ENCODE measurements at regions not wholly inside any gene's neighbourhood (a gene's known extent, or its start where the extent isn't known, plus 50 kb on each side); places are given as distances from the start of the nearest gene placed in this dataset.
A peak's percentile ranks its signal among the peaks of the same experiment; 100 is the strongest.

GRCh38 chr6:8203337-8203736, 101.0 kb upstream of the EEF1E1 start:
- in situ Hi-C loops (cut with HindIII; ENCODE audit: low pct_ligation_motif_present, low sequenced_read_pairs): no loop called here
- TF ChIP-seq CTCF (IDR thresholded peaks at IDR 0.05; ENCODE audit: low read depth, low read length, missing control alignments): no peak
- Histone ChIP-seq H3K27ac (no peak overlapping the region), H3K4me3 (ENCODE audit: low read depth, low read length) (no peak overlapping the region), H3K36me3 (replicated peaks) (no peaks in the 10 kb centered on the region), H3K27me3 (replicated peaks) (no peaks in the 10 kb centered on the region)
- no peak for DNase-seq

- no peak for TF ChIP-seq CTCF (IDR thresholded peaks at IDR 0.05; ENCODE audit: low read depth, low read length, missing control alignments)
- in situ Hi-C loops (cut with HindIII; ENCODE audit: low pct_ligation_motif_present, low sequenced_read_pairs): no loop called here
- Histone ChIP-seq H3K27me3 (replicated peaks) (no peaks in the 10 kb centered on the region), H3K36me3 (replicated peaks) (no peaks in the 10 kb centered on the region), H3K4me3 (ENCODE audit: low read depth, low read length) (no peak overlapping the region), H3K27ac (no peak overlapping the region)
- no peak for DNase-seq
Observed at GRCh38 chr6:8201679-8202078, 99.3 kb upstream of the EEF1E1 start.

- no peak for DNase-seq
- in situ Hi-C loops (cut with HindIII; ENCODE audit: low pct_ligation_motif_present, low sequenced_read_pairs): no loop called here
- H3K27ac ChIP-seq: no peak overlapping the region
- H3K27me3 ChIP-seq (replicated peaks): no peaks in the 10 kb centered on the region
- no peak overlapping the region for H3K4me3 ChIP-seq (ENCODE audit: low read depth, low read length)
- TF ChIP-seq CTCF (IDR thresholded peaks at IDR 0.05; ENCODE audit: low read depth, low read length, missing control alignments): no peak
- no peaks in the 10 kb centered on the region for H3K36me3 ChIP-seq (replicated peaks)
Observed at GRCh38 chr6:8200255-8200654, 97.9 kb upstream of the EEF1E1 start.

GRCh38 chr6:8195714-8196102, 93.4 kb upstream of the EEF1E1 start:
- no peak for TF ChIP-seq CTCF (IDR thresholded peaks at IDR 0.05; ENCODE audit: low read depth, low read length, missing control alignments)
- no peaks in the 10 kb centered on the region for H3K36me3 ChIP-seq (replicated peaks)
- no peak overlapping the region for H3K27ac ChIP-seq
- no peak overlapping the region for H3K4me3 ChIP-seq (ENCODE audit: low read depth, low read length)
- DNase-seq: no peak
- in situ Hi-C loops (cut with HindIII; ENCODE audit: low pct_ligation_motif_present, low sequenced_read_pairs): no loop called here
- no peaks in the 10 kb centered on the region for H3K27me3 ChIP-seq (replicated peaks)

- no peaks in the 10 kb centered on the region for H3K36me3 ChIP-seq (replicated peaks)
- H3K4me3 ChIP-seq (ENCODE audit: low read depth, low read length): no peak overlapping the region
- no peaks in the 10 kb centered on the region for H3K27me3 ChIP-seq (replicated peaks)
- no peak overlapping the region for H3K27ac ChIP-seq
- in situ Hi-C loops (cut with HindIII; ENCODE audit: low pct_ligation_motif_present, low sequenced_read_pairs): no loop called here
- DNase-seq: no peak
- peak; percentile 27 for TF ChIP-seq CTCF (IDR thresholded peaks at IDR 0.05; ENCODE audit: low read depth, low read length, missing control alignments)
Observed at GRCh38 chr6:8195040-8195713, 92.8 kb upstream of the EEF1E1 start.

GRCh38 chr6:8194490-8194889, 92.1 kb upstream of the EEF1E1 start:
- Histone ChIP-seq H3K4me3 (ENCODE audit: low read depth, low read length) (no peak overlapping the region), H3K27me3 (replicated peaks) (no peaks in the 10 kb centered on the region), H3K36me3 (replicated peaks) (no peaks in the 10 kb centered on the region), H3K27ac (no peak overlapping the region)
- TF ChIP-seq CTCF (IDR thresholded peaks at IDR 0.05; ENCODE audit: low read depth, low read length, missing control alignments): no peak
- DNase-seq: peak; percentile 33
- in situ Hi-C loops (cut with HindIII; ENCODE audit: low pct_ligation_motif_present, low sequenced_read_pairs): no loop called here
